Chondrocyte (in vitro differentiated cells): ENCODE measurements at regions not wholly inside any gene's neighbourhood (a gene's known extent, or its start where the extent isn't known, plus 50 kb on each side); places are given as distances from the start of the nearest gene placed in this dataset.
A peak's percentile ranks its signal among the peaks of the same experiment; 100 is the strongest.

ENCODE experiments used
- DNase-seq: peaks from one replicate; pipeline ENCODE4 v3.0.0; 2021; ENCODE audit warnings: mixed read lengths, low spot score
- H3K27ac Mint-ChIP-seq: one replicate; pipeline ENCODE4 v1.8.0; 2021; ENCODE audit warnings: mild to moderate bottlenecking, moderate library complexity, mixed read lengths; ENCODE audit not compliant: unreplicated experiment
- H3K27me3 Mint-ChIP-seq: 2 replicates; pipeline ENCODE4 v1.8.0; 2021; ENCODE audit warnings: low read depth, mixed read lengths
- H3K36me3 Mint-ChIP-seq: 2 replicates; pipeline ENCODE4 v1.8.0; 2021; ENCODE audit warnings: low read depth, mixed read lengths
- H3K4me1 Mint-ChIP-seq: 2 replicates; pipeline ENCODE4 v1.8.0; 2021; ENCODE audit warnings: low read depth, mild to moderate bottlenecking, mixed read lengths
- H3K4me3 Mint-ChIP-seq: one replicate; pipeline ENCODE4 v1.8.0; 2021; ENCODE audit warnings: mild to moderate bottlenecking, moderate library complexity, mixed read lengths; ENCODE audit not compliant: unreplicated experiment
- H3K9me3 Mint-ChIP-seq: 2 replicates; pipeline ENCODE4 v1.8.0; 2021; ENCODE audit warnings: low read depth, mixed read lengths
- TF ChIP-seq, protein P1 (sequence below): fragments of 200-600 bp; sonication (generic); IDR thresholded peaks from 2 replicates; pipeline ENCODE4 v1.5.0; 2021; ENCODE audit warnings: antibody characterized with exemption, mild to moderate bottlenecking, moderate library complexity

DNA sequence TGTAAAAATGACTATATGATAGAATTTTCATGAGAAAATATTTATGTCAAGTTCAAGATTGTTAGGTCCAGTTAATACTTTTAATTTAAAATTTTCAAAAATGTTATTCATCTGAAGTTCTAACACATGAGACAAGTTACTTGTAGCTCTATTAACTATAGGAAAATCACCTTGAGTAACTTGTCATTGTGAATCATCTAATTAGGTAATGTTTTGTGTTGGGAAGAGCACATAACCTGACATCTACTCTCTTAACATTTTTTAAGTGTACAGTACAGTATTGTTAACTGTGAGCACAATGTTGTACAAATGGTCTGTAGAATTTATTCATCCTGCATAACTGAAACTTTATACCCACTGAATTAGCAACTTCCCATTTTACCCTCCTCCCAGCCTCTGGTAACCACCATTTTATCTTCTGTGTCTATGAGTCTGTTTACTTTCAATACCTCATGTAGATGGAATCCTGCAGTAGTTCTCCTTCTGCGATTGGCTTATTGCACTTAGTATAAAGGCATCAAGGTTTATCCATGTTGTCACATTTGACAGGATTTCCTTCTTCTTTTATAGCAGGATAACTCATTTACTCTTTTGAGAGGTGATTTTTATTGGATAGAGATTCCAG, 54.6 kb downstream of the ARL4A start:
- H3K4me1 Mint-ChIP-seq = peaks cover 20% of the 10 kb centered on the region
- no peaks in the 10 kb centered on the region for H3K36me3 Mint-ChIP-seq
- H3K27me3 Mint-ChIP-seq = no peaks in the 10 kb centered on the region
- H3K4me3 Mint-ChIP-seq = no peak overlapping the region
- TF ChIP-seq, protein P1, sequence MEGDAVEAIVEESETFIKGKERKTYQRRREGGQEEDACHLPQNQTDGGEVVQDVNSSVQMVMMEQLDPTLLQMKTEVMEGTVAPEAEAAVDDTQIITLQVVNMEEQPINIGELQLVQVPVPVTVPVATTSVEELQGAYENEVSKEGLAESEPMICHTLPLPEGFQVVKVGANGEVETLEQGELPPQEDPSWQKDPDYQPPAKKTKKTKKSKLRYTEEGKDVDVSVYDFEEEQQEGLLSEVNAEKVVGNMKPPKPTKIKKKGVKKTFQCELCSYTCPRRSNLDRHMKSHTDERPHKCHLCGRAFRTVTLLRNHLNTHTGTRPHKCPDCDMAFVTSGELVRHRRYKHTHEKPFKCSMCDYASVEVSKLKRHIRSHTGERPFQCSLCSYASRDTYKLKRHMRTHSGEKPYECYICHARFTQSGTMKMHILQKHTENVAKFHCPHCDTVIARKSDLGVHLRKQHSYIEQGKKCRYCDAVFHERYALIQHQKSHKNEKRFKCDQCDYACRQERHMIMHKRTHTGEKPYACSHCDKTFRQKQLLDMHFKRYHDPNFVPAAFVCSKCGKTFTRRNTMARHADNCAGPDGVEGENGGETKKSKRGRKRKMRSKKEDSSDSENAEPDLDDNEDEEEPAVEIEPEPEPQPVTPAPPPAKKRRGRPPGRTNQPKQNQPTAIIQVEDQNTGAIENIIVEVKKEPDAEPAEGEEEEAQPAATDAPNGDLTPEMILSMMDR = no peak
- no peaks in the 10 kb centered on the region for H3K9me3 Mint-ChIP-seq
- DNase-seq = no peak
- H3K27ac Mint-ChIP-seq = no peak overlapping the region

DNA sequence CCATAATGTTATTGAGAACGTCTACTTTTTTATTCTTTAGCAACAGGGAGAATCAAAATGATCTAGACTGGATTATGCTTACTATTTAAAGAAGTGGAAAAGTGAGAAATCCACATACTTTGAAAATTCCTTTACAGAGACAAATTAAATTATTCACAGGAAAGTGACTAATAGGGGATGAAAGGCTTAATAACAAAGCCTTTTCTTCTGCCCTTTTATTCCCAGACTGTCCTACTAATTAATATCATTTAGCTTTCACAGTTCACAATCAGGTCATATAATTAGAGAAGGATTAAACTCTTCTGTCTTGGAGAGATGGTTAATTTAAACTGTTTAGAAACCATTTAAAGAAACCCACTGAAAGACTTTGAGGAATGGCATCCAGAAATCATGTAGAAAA, 58.8 kb downstream of the ARL4A start:
- Mint-ChIP-seq H3K9me3 (no peaks in the 10 kb centered on the region), H3K36me3 (no peaks in the 10 kb centered on the region), H3K4me3 (no peak overlapping the region), H3K27ac (peak overlapping the region; percentile 18), H3K27me3 (no peaks in the 10 kb centered on the region), H3K4me1 (peaks cover 20% of the 10 kb centered on the region)
- TF ChIP-seq, protein P1 = no peak
- DNase-seq = no peak

DNA sequence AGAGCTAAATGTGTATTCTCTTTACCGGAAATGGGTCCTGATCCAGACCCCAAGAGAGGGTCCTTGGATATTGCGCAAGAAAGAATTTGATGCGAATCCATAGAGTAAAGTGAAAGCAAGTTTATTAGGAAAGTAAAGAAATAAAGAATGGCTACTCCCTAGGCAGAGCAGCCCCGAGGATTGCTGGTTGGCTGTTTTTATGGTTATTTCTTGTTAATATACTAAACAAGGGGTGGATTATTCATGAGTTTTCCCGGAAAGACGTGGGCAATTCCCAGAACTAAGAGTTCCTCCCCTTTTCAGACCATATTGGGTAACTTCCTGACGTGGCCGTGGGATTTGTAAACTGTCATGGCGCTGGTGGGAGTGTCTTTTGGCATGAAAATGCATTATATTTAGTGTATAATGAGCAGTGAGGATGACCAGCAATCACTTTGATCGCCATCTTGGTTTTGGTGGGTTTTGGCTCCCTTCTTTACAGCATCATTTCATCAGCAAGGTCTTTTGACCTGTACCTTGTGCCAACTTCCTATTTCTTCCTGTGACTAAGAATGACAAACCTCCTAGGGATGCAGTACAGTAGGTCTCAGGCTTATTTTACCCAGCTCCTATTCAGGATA, 60.4 kb downstream of the ARL4A start:
- H3K27ac Mint-ChIP-seq = no peak overlapping the region
- H3K36me3 Mint-ChIP-seq = no peaks in the 10 kb centered on the region
- H3K9me3 Mint-ChIP-seq = no peaks in the 10 kb centered on the region
- no peak for DNase-seq
- H3K27me3 Mint-ChIP-seq = no peaks in the 10 kb centered on the region
- peaks cover 11% of the 10 kb centered on the region for H3K4me1 Mint-ChIP-seq
- H3K4me3 Mint-ChIP-seq = no peak overlapping the region
- TF ChIP-seq, protein P1 = no peak

DNA sequence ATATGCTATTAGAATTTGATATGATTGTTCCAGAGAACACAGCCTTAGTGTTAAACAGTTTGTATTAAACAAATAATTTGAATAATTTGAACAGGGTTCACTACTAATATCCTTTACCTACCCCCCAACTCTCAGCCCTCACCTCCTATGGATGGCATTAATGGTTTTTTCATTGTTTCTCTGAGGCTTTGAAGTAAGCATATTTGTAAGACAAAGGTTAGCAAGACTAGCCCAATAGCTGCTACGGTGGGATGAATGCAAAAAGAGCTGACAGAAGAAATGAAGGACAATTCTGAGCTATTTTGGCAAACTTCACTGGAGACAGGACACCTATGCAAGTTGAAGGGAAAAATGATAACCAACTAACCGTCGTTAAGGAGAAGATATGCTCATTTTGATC, 61.6 kb downstream of the ARL4A start:
- Mint-ChIP-seq H3K9me3 (no peaks in the 10 kb centered on the region), H3K36me3 (no peaks in the 10 kb centered on the region), H3K4me3 (no peak overlapping the region), H3K27ac (no peak overlapping the region), H3K27me3 (no peaks in the 10 kb centered on the region), H3K4me1 (peaks cover 13% of the 10 kb centered on the region)
- TF ChIP-seq, protein P1 = no peak
- no peak for DNase-seq

DNA sequence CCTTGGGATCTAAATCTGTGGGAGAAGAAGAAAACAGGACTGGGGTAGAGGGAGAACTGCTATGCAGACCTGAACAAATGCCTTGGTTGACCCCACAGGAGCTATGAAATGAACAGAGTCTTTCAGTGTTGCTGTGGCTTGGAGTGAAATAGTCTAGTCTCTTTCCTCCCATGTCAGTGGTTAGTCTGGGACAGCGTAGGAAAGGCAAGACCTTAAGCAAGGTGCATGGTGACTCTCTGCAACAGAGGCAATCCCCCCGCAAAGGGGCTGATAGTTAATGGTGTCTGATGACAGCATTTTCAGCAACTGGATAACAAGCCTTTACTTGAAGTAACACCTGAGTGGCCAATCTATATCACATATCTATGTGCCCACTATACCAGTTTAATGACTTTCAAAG, 62.3 kb downstream of the ARL4A start:
- Mint-ChIP-seq H3K4me1 (peaks cover 17% of the 10 kb centered on the region), H3K27ac (no peak overlapping the region), H3K27me3 (no peaks in the 10 kb centered on the region), H3K4me3 (no peak overlapping the region), H3K9me3 (no peaks in the 10 kb centered on the region), H3K36me3 (no peaks in the 10 kb centered on the region)
- TF ChIP-seq, protein P1 = no peak
- DNase-seq = no peak
